OCI-LY7 (cell line): ENCODE measurements at regions not wholly inside any gene's neighbourhood (a gene's known extent, or its start where the extent isn't known, plus 50 kb on each side); places are given as distances from the start of the nearest gene placed in this dataset.

Experiments
- CTCF ChIP-seq: fragments of 200-600 bp; sonication (generic); conservative IDR thresholded peaks from 2 replicates; pipeline ENCODE4 v1.5.1; 2014; ENCODE audit warnings: mild to moderate bottlenecking, antibody characterized with exemption, low read length, moderate library complexity, mixed read lengths
- EZH2phosphoT487 ChIP-seq: fragments of 200-600 bp; sonication (generic); IDR thresholded peaks from 2 replicates; pipeline ENCODE4 v1.6.1; 2018; ENCODE audit warnings: low read depth, borderline replicate concordance, mild to moderate bottlenecking, mixed run types, antibody characterized with exemption, low read length, moderate library complexity, mixed read lengths

GRCh38 chr13:106700007-106700406 is 132.1 kb upstream of the ARGLU1 start:
- TF ChIP-seq CTCF (no peak), EZH2phosphoT487 (no peak)
